HG02970 (cell line): ENCODE measurements at regions not wholly inside any gene's neighbourhood (a gene's known extent, or its start where the extent isn't known, plus 50 kb on each side); places are given as distances from the start of the nearest gene placed in this dataset.

Experiments
- ATAC-seq: cut with Tn5 transposase; IDR thresholded peaks from one replicate; pipeline ENCODE4 v1.9.1; 2021; ENCODE audit warnings: mild to moderate bottlenecking, moderate library complexity, moderate number of reproducible peaks; ENCODE audit not compliant: unreplicated experiment, low FRiP score

DNA sequence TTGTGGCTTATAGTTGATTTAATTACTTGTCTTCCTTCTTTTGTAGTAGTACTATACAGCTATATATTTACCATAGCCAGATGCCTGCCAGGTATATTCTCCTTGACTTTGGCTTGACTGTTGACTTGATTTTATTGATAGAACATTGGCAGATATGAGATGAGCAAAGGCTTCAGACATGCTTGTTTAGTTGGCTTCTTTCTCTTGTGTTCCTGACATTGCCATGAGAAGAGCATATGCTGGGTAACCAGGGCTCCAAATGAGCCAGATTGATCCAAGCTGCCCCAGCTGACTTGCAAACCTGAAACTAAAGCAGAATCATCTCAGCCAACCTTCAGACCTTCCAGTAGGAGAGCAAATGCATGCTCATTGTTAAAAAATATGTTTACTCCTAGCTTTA, 508.1 kb upstream of the BTBD3 start:
- no peak for ATAC-seq

GRCh38 chr20:11411765-11412164, 505.9 kb upstream of the BTBD3 start:
- ATAC-seq, result no peak

- no peak for ATAC-seq
Observed at GRCh38 chr20:11426948-11427347, 490.7 kb upstream of the BTBD3 start.

DNA sequence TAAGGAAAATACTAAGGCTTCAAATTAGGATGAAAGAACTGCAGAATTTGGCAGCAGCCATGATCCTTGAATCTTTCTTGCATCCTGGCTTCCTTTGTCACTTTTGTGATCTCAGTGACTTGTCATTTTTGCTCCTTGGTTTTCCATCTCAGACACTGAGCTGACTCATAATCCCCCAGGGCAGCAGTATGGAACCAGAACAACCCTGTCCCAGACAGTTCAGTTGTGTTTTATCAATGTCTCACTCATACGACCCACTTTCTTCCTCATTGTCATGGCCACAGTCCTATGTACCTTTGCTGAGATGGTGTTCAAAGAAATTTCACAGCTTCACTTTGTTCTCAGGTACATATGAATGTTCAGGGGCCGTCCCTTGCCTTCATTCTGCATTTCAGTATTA, 488.5 kb upstream of the BTBD3 start:
- no peak for ATAC-seq

GRCh38 chr20:11429889-11430519, 487.7 kb upstream of the BTBD3 start:
- no peak for ATAC-seq

DNA sequence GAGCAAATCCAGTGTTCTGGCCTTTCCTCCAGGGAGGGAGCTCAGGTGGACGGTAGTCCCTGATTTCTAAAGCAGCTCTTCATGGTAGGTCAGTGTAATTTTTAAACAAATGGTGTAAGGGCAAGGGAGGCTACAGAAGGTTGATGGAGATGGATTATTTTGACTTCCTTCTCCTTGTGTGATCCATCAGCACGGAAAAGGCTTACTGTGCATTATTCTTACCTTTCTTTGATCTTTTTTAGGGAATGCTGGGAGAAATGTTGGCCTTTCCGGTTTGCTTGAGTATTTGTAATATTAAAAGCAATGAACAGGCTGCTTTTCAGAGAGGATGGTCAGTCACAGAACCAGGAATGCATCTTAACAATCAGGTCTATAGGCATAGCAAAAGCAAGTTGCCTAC, 487.0 kb upstream of the BTBD3 start:
- no peak for ATAC-seq

GRCh38 chr20:11431621-11432020, 486.1 kb upstream of the BTBD3 start:
- ATAC-seq, result no peak

DNA sequence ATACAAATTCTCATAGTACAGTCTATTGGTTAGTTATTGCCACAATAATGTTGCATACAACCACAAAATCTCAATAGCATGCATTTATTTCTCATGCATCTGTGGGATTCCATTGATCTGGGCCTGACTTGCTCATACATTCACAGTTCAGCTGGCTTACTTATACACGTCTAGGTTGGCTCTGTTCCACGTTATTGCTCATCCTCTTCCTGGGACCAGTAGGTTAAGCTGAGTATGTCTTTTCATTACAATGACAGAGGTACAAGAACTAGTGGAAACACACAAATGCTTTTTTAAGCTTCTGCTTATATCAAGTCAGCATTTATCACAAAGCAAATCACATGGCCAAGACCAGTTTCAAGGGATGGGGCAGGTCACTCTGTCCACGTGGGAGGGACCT, 485.3 kb upstream of the BTBD3 start:
- no peak for ATAC-seq

DNA sequence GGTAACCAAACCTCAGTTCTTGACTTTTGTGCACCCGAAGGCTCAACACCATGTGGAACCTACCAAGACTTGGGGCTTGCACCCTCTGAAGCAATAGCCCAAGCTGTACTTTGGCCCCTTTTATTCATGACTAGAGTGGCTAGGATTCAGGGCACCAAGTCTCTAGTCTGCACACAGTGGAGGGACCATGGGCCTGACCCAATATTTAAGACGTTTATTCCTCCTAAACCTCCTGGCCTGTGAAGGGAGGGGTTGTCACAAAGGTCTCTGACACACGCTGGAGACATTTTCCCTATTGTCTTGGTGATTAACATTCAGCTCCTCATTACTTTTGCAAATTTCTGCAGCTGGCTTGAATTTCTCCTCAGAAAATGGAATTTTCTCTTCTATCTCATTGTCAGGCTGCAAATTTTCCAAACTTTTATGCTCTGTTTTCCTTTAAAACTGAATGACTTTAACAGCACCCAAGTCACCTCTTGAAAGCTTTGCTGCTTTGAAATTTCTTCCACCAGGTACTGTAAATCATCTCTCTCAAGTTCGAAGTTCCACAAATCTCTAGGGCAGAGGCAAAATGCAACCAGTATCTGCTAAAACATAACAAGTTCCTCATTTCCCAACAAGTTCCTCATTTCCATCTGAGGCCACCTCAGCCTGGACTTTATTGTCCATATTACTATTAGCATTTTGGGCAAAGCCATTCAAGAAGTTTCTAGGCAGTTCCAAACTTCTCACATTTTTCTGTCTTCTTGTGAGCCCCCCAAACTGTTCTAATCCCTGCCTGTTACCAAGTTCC, 481.4 kb upstream of the BTBD3 start:
- no peak for ATAC-seq

DNA sequence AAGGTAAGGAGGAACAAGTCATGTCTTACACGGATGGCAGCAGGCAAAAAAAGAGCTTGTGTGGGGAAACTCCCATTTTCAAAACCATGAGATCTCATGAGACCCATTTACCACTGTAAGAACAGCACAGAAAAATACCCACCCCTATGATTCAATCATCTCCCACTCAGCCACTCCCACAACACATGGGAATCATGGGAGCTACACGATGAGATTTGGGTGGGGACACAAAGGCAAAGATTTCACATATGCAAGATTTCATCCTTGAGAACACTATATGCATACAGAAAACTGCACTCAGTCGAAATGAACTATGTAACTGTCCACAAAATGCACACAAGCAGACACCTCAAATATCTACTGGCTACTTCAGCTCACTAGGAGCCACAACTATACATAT, 480.6 kb upstream of the BTBD3 start:
- ATAC-seq, result no peak

GRCh38 chr20:11437611-11438380, 479.9 kb upstream of the BTBD3 start:
- no peak for ATAC-seq

GRCh38 chr20:11438412-11438811, 479.3 kb upstream of the BTBD3 start:
- ATAC-seq, result no peak

DNA sequence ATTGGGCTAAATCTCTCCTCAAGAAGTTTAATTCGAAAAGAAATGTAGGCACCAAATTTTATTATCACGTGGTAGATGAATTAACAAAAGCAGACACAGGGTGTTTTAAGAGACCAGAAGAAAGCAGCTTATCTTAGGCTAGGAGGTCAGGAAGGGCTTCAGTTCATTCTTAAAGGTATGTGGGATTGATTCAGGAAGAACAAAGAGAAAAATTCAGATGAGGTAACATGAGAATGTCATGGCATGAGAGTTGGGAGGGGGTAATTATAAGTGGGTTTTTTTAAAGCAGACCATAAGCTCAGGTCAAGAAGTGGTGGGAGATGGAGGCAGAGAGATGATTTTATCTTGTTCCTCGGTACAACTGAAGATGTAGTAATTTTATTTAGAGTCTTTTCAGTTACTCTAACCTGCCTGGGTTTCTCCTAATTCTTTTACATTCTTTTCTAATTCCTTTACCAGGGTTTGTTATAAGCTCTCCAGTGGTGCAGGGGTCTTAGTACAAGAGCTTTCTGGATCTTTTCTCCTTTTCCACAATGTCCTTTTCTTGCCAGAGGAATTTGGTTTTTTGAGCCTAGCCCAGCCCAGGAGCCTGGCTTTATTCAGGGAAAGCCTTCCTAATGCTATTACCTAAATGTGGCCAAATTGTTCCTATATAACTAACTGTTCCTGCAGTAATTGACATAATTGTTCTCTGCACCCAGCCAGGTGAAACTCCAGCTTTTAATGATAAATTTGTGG, 474.1 kb upstream of the BTBD3 start:
- no peak for ATAC-seq

- no peak for ATAC-seq
Observed at GRCh38 chr20:11445161-11445560, 472.5 kb upstream of the BTBD3 start.

DNA sequence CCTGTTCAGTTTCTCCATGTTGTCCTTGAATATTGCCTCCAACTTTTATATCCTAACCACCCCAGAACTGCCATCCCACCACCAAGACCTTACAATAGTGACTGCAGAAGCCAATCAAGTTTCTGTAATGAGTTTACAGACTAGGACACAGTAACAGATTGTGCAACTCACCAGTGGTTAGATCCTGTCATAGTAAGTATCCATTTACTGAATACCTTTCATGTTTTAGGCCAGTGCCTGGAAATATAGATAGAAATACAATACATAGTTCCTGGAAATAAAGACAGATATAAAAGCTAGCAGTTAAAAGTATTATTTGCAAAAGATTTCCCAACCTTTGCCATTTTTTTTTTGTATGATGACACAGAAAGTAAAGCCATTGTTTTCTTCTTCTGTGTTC, 471.8 kb upstream of the BTBD3 start:
- ATAC-seq, result no peak

DNA sequence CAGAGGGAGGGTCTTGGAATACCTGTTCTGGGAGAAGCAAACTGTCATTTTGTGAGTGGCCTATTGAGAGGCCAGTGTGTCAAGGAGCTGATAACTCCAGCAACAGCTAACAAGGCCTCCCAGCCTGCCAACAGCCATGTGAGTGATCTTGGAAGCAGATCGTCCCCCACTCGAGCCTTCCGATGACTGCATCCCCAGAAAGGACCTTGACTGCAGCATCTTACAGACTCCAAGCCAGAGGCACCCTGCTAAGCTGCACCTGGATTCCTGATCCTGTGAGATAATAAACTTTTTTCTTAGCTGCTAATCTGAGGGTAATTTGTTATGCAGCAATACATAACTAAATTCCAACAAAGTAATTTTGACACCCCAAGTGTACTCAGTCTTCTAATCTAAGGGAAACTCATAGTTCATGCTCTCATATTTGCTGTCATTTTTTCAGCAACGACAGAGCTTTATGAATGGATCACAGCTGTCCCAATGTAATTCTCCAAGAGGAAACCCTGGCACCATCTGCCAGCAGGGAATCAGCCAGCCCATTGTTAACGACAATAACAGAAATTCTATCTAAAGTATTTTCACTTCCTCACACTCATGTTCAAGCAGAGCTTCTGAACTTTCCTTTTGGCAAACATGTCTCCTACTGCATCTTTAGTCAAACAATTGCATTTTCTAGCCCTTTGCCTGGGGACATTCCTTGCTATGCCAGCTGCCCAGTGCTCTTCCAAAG, 470.2 kb upstream of the BTBD3 start:
- ATAC-seq, result no peak

DNA sequence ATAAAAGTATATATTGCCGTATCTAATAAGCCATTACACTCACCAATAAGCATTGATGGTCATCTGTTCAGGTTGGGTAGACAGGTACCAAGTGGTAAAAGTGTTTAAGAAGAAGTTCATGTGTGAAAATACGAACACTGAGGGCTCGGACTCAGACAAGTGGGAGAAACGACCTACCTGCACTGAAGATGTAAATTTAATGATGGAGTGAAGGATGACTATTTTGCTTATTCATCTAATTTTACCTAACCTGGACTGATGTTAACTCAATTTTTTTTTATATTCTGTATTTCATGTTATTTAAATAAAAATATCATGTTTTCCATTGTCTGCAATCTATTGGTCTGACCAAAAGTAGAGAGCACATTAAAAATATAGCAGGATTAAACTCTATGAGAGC, 469.1 kb upstream of the BTBD3 start:
- ATAC-seq, result no peak

GRCh38 chr20:11451793-11452291, 465.9 kb upstream of the BTBD3 start:
- ATAC-seq, result no peak

GRCh38 chr20:11452326-11452725, 465.4 kb upstream of the BTBD3 start:
- ATAC-seq, result no peak

- no peak for ATAC-seq
Observed at GRCh38 chr20:11453430-11453829, 464.3 kb upstream of the BTBD3 start.
